ENCODE measurements at regions not wholly inside any gene's neighbourhood (a gene's known extent, or its start where the extent isn't known, plus 50 kb on each side); places are given as distances from the start of the nearest gene placed in this dataset.

GRCh38 chr18:74023220-74023619, 124.4 kb downstream of the FBXO15 start:
- Histone ChIP-seq H3K4me1 (ENCODE audit: low read length) (peaks cover 14% of the 10 kb centered on the region), H3K27ac (ENCODE audit: low read length) (no peak overlapping the region), H3K9ac (ENCODE audit: low read length) (no peak overlapping the region), H4K20me1 (ENCODE audit: insufficient read depth, low read length) (no peaks in the 10 kb centered on the region), H2AFZ (ENCODE audit: low read depth, low read length) (no peak overlapping the region), H3K27me3 (ENCODE audit: low read depth, low read length) (peaks cover 58% of the 10 kb centered on the region), H3K36me3 (replicated peaks; ENCODE audit: low read depth, low read length) (no peaks in the 10 kb centered on the region), H3K4me3 (ENCODE audit: low read length) (no peak overlapping the region), H3K79me2 (ENCODE audit: low read length) (no peaks in the 10 kb centered on the region), H3K4me2 (ENCODE audit: low read length) (peak overlapping the region; percentile 29), H3K9me3 (ENCODE audit: insufficient read depth, low read length) (no peaks in the 10 kb centered on the region)
- TF ChIP-seq CTCF (IDR thresholded peaks at IDR 0.05; ENCODE audit: low read depth, low read length) (no peak), EZH2phosphoT487 (IDR thresholded peaks at IDR 0.05; ENCODE audit: low read depth) (no peak)

GRCh38 chr18:74019864-74020263, 127.8 kb downstream of the FBXO15 start:
- H3K4me2 ChIP-seq (ENCODE audit: low read length) = no peak overlapping the region
- H4K20me1 ChIP-seq (ENCODE audit: insufficient read depth, low read length) = no peaks in the 10 kb centered on the region
- no peak for TF ChIP-seq EZH2phosphoT487 (IDR thresholded peaks at IDR 0.05; ENCODE audit: low read depth)
- no peak for TF ChIP-seq CTCF (IDR thresholded peaks at IDR 0.05; ENCODE audit: low read depth, low read length)

GRCh38 chr18:74013955-74014354, 133.7 kb downstream of the FBXO15 start:
- TF ChIP-seq EZH2phosphoT487 (IDR thresholded peaks at IDR 0.05; ENCODE audit: low read depth) = no peak
- no peak for TF ChIP-seq CTCF (IDR thresholded peaks at IDR 0.05; ENCODE audit: low read depth, low read length)
- peak overlapping the region; percentile 7; the same call in 1 of the 2 replicates for H3K4me2 ChIP-seq (ENCODE audit: low read length)
- H3K79me2 ChIP-seq (ENCODE audit: low read length) = no peaks in the 10 kb centered on the region
- H2AFZ ChIP-seq (ENCODE audit: low read depth, low read length) = no peak overlapping the region
- no peaks in the 10 kb centered on the region for H4K20me1 ChIP-seq (ENCODE audit: insufficient read depth, low read length)
- H3K9me3 ChIP-seq (ENCODE audit: insufficient read depth, low read length) = no peaks in the 10 kb centered on the region
- H3K36me3 ChIP-seq (replicated peaks; ENCODE audit: low read depth, low read length) = no peaks in the 10 kb centered on the region
- H3K4me1 ChIP-seq (ENCODE audit: low read length) = peaks cover 8% of the 10 kb centered on the region
- peaks cover 60% of the 10 kb centered on the region for H3K27me3 ChIP-seq (ENCODE audit: low read depth, low read length)
- no peak overlapping the region for H3K4me3 ChIP-seq (ENCODE audit: low read length)
- no peak overlapping the region for H3K9ac ChIP-seq (ENCODE audit: low read length)
- no peak overlapping the region for H3K27ac ChIP-seq (ENCODE audit: low read length)

More at GRCh38 chr18:74019864-74020263, 127.8 kb downstream of the FBXO15 start:
- Histone ChIP-seq H3K36me3 (replicated peaks; ENCODE audit: low read depth, low read length) (no peaks in the 10 kb centered on the region), H3K9me3 (ENCODE audit: insufficient read depth, low read length) (no peaks in the 10 kb centered on the region), H3K4me3 (ENCODE audit: low read length) (no peak overlapping the region), H3K4me1 (ENCODE audit: low read length) (peaks cover 14% of the 10 kb centered on the region), H3K79me2 (ENCODE audit: low read length) (no peaks in the 10 kb centered on the region), H3K9ac (ENCODE audit: low read length) (no peak overlapping the region), H2AFZ (ENCODE audit: low read depth, low read length) (no peak overlapping the region), H3K27me3 (ENCODE audit: low read depth, low read length) (peaks cover 63% of the 10 kb centered on the region), H3K27ac (ENCODE audit: low read length) (no peak overlapping the region)

- no peaks in the 10 kb centered on the region for H4K20me1 ChIP-seq (ENCODE audit: insufficient read depth, low read length)
- H3K27ac ChIP-seq (ENCODE audit: low read length) = no peak overlapping the region
- no peaks in the 10 kb centered on the region for H3K9me3 ChIP-seq (ENCODE audit: insufficient read depth, low read length)
- H3K27me3 ChIP-seq (ENCODE audit: low read depth, low read length) = peaks cover 59% of the 10 kb centered on the region
- no peak overlapping the region for H3K4me3 ChIP-seq (ENCODE audit: low read length)
- TF ChIP-seq EZH2phosphoT487 (IDR thresholded peaks at IDR 0.05; ENCODE audit: low read depth) = no peak
- no peak for TF ChIP-seq CTCF (IDR thresholded peaks at IDR 0.05; ENCODE audit: low read depth, low read length)
- H3K4me2 ChIP-seq (ENCODE audit: low read length) = no peak overlapping the region
- H3K4me1 ChIP-seq (ENCODE audit: low read length) = peaks cover 8% of the 10 kb centered on the region
- no peaks in the 10 kb centered on the region for H3K79me2 ChIP-seq (ENCODE audit: low read length)
- no peaks in the 10 kb centered on the region for H3K36me3 ChIP-seq (replicated peaks; ENCODE audit: low read depth, low read length)
- no peak overlapping the region for H3K9ac ChIP-seq (ENCODE audit: low read length)
- H2AFZ ChIP-seq (ENCODE audit: low read depth, low read length) = no peak overlapping the region
Measured at GRCh38 chr18:74012954-74013630, 134.5 kb downstream of the FBXO15 start.

Data from OCI-LY3 (cell line).